ENCODE measurements at regions not wholly inside any gene's neighbourhood (a gene's known extent, or its start where the extent isn't known, plus 50 kb on each side); places are given as distances from the start of the nearest gene placed in this dataset.

DNA sequence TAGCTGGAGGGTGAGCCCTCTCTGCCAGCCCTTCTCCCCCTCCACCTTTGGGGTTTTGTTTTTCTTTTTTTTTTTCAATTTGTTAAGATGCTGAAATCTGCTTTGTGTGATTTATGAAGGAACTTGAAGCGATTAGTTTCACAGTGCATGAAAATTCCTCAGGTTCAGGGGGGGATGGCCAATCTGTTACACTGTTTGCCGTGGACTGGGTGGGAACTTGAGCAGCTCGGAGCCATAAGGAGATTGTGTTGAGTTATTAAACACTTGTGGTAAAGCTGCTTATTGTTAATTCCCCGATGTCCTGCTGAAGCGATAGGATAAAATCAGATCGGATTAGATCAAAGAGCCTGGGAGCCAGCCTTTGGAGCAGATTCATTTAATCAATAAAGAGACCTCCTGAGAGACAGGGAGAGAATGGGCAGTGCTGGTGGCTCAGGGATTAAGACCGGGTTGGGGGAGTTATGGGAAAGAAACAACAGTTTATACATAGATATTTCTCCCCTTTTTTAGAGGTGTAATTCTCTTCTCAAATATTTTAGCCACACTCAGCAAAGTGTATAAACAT lies 105.8 kb upstream of the SPATA31D4 start:
- Mint-ChIP-seq H3K9me3 (no peaks in the 10 kb centered on the region), H3K4me1 (peaks cover 47% of the 10 kb centered on the region), H3K27me3 (ENCODE audit: low read depth) (peaks cover 10% of the 10 kb centered on the region), H3K27ac (peak overlapping the region; percentile 5 to 74 (median 62)), H3K4me3 (peak overlapping the region in 1 of 3 experiments; percentile 6), H3K36me3 (ENCODE audit: low read depth) (no peaks in the 10 kb centered on the region)
- TF ChIP-seq, protein P1, sequence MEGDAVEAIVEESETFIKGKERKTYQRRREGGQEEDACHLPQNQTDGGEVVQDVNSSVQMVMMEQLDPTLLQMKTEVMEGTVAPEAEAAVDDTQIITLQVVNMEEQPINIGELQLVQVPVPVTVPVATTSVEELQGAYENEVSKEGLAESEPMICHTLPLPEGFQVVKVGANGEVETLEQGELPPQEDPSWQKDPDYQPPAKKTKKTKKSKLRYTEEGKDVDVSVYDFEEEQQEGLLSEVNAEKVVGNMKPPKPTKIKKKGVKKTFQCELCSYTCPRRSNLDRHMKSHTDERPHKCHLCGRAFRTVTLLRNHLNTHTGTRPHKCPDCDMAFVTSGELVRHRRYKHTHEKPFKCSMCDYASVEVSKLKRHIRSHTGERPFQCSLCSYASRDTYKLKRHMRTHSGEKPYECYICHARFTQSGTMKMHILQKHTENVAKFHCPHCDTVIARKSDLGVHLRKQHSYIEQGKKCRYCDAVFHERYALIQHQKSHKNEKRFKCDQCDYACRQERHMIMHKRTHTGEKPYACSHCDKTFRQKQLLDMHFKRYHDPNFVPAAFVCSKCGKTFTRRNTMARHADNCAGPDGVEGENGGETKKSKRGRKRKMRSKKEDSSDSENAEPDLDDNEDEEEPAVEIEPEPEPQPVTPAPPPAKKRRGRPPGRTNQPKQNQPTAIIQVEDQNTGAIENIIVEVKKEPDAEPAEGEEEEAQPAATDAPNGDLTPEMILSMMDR (IDR thresholded peaks at IDR 0.05; ENCODE audit: unreplicated experiment in 3 of 3): no peak

- TF ChIP-seq, protein P1 (IDR thresholded peaks at IDR 0.05; ENCODE audit: unreplicated experiment in 3 of 3): no peak
- no peaks in the 10 kb centered on the region for H3K36me3 Mint-ChIP-seq (ENCODE audit: low read depth)
- peaks cover 47% of the 10 kb centered on the region for H3K4me1 Mint-ChIP-seq
- H3K27ac Mint-ChIP-seq: peak overlapping the region in 2 of 3 experiments; percentile 5 to 74
- H3K4me3 Mint-ChIP-seq: no peak overlapping the region
- H3K9me3 Mint-ChIP-seq: no peaks in the 10 kb centered on the region
- peaks cover 9% of the 10 kb centered on the region for H3K27me3 Mint-ChIP-seq (ENCODE audit: low read depth)
These were observed 105.3 kb upstream of the SPATA31D4 start for GRCh38 chr9:81822967-81823366.

GRCh38 chr9:81823672-81824554 lies 104.3 kb upstream of the SPATA31D4 start:
- H3K4me3 Mint-ChIP-seq: no peak overlapping the region
- no peaks in the 10 kb centered on the region for H3K36me3 Mint-ChIP-seq (ENCODE audit: low read depth)
- H3K4me1 Mint-ChIP-seq: peaks cover 47% of the 10 kb centered on the region
- TF ChIP-seq, protein P1 (IDR thresholded peaks at IDR 0.05; ENCODE audit: unreplicated experiment in 3 of 3): no peak
- peaks cover 6% of the 10 kb centered on the region for H3K27me3 Mint-ChIP-seq (ENCODE audit: low read depth)
- H3K27ac Mint-ChIP-seq: no peak overlapping the region
- no peaks in the 10 kb centered on the region for H3K9me3 Mint-ChIP-seq

DNA sequence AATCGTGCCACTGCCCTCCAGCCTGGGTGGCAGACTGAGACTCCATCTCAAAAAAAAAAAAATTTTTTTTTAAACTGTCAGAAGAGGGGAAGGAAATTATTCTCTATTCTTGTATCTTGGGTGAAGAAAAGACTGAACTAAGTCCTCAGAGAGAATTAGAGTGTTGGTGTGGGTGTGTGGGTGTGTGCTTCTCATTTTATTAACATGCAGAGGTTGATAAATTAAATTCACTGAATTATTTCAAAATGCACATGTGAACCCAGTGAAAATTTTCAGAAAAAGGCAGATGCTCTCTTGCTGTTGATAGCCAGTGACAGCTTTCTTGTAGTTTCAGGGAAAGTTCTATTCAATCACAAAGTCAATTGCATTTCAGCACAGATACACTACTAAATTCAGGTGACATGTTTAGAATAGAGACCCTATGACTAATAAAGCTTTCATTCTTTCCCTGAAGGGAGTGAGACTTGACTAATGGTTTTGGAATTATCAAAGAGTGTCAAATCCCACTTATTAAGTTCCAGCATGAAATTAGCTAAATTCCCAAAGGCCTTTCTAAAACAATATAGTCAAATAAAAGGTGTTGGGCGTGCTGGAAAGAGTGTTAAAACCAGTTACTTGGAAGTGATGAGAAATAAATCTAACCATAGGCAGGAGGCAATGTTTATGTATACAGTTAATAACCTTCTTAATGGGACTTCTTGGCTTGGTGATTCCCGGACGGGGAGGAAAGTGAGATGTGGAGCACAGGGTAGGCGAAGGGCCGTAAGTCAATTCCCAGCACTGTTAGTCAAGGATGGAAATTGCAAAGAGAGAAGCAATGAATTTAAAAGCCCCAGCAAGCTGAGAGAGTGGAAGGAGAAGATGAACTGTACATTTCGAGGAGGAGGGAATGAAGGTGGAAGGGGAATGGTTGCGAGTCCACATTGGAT lies 103.2 kb upstream of the SPATA31D4 start:
- peaks cover 9% of the 10 kb centered on the region for H3K27me3 Mint-ChIP-seq (ENCODE audit: low read depth)
- peak overlapping the region in 1 of 3 experiments; percentile 1 for H3K27ac Mint-ChIP-seq
- H3K36me3 Mint-ChIP-seq (ENCODE audit: low read depth): no peaks in the 10 kb centered on the region
- TF ChIP-seq, protein P1 (IDR thresholded peaks at IDR 0.05; ENCODE audit: unreplicated experiment in 3 of 3): no peak
- H3K4me3 Mint-ChIP-seq: no peak overlapping the region
- peaks cover 49% of the 10 kb centered on the region for H3K4me1 Mint-ChIP-seq
- H3K9me3 Mint-ChIP-seq: no peaks in the 10 kb centered on the region

DNA sequence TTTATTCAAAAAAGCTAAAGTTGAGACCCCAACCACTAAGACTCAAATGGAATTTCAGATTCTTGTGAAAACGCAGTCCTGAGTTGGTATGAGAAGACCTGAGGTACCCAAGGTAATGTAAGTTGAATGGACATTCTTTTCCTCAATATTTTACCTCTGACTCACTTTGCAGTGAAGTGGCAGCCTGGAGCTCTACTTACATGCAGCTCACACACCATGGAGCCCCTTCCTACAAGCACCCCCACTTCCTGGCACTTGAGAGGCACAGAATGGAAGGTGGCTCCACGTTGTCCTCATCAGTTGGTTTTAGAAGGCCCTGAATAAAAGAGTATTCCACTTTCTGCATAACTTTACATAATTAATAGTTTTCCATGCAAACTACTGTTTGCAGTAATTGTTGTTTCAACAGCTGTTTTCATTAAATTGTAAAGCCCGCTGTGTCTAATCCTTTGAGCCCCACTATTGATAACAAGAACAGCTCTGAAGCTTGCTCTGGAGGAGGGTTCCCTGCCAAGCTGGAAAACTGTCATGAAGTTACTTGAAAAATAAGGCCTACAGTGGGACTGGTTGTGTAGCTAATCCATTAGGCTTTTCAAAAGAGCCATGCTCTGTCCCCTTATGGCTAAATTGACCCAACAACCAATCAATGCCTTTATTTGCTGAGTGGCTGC lies 102.2 kb upstream of the SPATA31D4 start:
- no peak overlapping the region for H3K4me3 Mint-ChIP-seq
- peak overlapping the region in 2 of 3 experiments; percentile 25 to 41 for H3K27ac Mint-ChIP-seq
- no peaks in the 10 kb centered on the region for H3K36me3 Mint-ChIP-seq (ENCODE audit: low read depth)
- TF ChIP-seq, protein P1 (IDR thresholded peaks at IDR 0.05; ENCODE audit: unreplicated experiment in 3 of 3): no peak
- H3K9me3 Mint-ChIP-seq: no peaks in the 10 kb centered on the region
- peaks cover 9% of the 10 kb centered on the region for H3K27me3 Mint-ChIP-seq (ENCODE audit: low read depth)
- peaks cover 40% of the 10 kb centered on the region for H3K4me1 Mint-ChIP-seq
